ENCODE measurements at regions not wholly inside any gene's neighbourhood (a gene's known extent, or its start where the extent isn't known, plus 50 kb on each side); places are given as distances from the start of the nearest gene placed in this dataset.

DNA sequence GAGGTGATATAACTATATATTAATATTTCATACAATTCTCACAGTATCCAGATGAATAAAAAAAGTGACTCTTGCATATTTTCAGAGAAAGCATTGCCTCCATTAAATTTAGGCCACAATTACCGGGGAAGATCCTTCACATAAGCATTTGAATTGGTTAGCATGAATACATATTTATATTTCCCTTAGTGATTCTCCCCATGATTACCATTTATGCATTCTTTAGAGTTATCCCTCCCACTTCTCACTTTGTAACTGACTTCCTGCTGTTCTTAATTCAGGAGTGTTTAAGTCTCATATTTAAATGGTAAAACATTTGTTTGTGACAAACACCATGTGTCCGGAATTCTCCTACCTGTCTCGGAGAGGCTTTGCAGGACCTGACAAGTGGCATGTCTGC is 523.4 kb downstream of the CCDC85A start:
- intact Hi-C loops (cut with micrococcal nuclease): no loop called here

- intact Hi-C loops (cut with micrococcal nuclease): no loop called here
Measured at GRCh38 chr2:56707650-56708049, 523.9 kb downstream of the CCDC85A start.

DNA sequence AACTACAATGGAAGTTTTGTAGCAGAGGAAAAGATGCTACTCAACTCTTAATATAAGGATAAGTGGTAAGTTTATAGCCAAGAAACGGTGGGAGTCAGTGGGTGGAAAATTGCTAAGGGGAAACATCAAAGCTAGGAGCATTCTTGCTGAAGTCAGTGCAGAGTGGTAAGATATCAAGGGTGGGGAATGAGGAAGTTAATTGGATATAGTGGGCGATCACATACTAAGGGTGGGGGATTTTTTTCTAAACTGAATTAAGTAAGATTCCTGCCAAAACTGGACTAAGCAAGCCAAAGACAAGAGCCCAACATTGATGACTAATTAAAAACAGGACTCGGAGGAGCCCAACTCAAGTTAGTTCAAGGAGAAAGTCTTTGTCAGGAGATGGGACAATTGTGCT is 525.4 kb downstream of the CCDC85A start:
- intact Hi-C loops (cut with micrococcal nuclease): no loop called here

GRCh38 chr2:56713161-56713676 is 529.4 kb downstream of the CCDC85A start:
- intact Hi-C loops (cut with micrococcal nuclease): no loop called here

- intact Hi-C loops (cut with micrococcal nuclease): no loop called here
Measured at GRCh38 chr2:56713978-56714377, 530.2 kb downstream of the CCDC85A start.

DNA sequence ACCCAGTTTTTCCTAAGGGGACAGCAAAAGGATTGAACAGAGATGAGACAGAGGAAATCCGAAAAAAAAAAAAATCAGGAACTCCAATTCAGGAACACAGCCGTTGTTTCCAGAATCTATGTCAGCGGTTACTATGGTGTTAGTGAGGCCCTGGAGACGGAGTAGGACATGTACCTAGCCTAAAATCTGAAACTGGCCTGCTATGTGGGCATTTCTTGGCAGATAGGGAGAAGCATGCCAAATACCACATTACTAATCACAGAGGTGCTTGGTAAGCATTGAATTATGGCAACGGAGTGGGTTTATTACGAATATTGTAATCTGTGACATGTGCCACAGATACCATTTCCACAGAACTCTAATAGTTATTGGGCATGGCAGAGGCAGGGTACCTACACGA is 530.6 kb downstream of the CCDC85A start:
- intact Hi-C loops (cut with micrococcal nuclease): no loop called here

GRCh38 chr2:56715683-56716082 is 531.9 kb downstream of the CCDC85A start:
- intact Hi-C loops (cut with micrococcal nuclease): no loop called here

GRCh38 chr2:56718413-56718812 is 534.6 kb downstream of the CCDC85A start:
- intact Hi-C loops (cut with micrococcal nuclease): no loop called here

- intact Hi-C loops (cut with micrococcal nuclease): no loop called here
Measured at GRCh38 chr2:56729212-56729611, 545.4 kb downstream of the CCDC85A start.

DNA sequence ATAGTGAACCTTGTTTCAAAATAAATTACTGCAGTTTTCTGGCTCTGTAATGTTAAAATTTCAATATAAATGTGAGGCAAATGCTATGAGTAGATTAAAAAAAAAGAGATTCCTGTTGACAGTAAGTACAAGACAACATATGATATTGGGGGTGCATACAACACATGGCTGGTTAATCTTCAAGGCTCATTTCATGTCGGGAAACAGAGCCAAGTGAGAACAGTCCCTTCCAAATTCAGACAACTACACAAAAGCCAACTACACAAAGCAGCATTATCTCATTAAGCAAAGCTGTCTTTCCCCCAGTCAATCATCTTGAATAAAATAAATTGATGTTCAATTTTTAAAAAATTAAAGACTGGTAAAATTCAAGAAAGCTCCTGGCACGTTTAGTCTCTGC is 549.2 kb downstream of the CCDC85A start:
- intact Hi-C loops (cut with micrococcal nuclease): no loop called here

DNA sequence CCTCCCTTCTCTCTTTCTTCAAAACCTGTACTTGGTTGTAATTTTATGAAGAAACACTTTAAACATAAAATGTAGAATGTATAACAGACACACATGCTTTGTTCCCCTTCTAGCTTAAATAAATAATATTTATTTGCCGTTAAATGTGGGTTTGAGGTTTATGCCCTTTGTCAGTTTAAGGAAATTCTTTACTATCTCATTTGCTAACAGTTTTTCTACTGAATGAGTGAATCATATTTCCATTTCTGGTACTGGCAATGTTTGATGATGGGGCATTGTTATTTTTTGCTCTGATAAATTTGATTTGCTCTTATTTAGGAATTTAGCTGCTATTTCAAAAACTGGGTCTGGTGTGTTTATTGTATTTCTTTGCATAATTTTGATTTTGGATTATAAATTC is 555.6 kb downstream of the CCDC85A start:
- intact Hi-C loops (cut with micrococcal nuclease): no loop called here

DNA sequence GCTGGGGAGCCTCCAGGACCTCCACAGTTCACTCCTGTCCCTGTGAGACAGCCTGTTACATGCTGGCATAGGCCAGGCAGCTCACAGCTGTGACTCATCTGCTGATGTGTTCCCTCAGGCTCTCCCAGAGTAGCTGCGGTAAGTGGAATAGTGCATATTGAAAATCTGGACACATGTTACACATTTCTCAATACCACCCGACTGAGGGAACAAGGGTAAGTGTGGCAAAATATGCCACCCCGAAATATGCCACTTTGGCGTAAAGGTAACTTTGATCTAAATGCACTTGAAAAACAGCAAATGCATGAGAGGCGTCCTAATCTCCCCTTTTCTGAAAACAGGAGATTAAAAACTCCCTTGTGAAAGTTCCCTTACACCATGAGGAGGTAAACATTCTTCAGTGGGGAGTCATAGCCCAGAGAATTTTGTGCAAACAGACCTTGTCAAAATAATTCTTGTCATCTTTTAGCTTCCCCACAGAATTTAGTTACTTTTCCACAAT is 557.9 kb downstream of the CCDC85A start:
- intact Hi-C loops (cut with micrococcal nuclease): no loop called here

GRCh38 chr2:56743807-56744206 is 560.0 kb downstream of the CCDC85A start:
- intact Hi-C loops (cut with micrococcal nuclease): no loop called here

DNA sequence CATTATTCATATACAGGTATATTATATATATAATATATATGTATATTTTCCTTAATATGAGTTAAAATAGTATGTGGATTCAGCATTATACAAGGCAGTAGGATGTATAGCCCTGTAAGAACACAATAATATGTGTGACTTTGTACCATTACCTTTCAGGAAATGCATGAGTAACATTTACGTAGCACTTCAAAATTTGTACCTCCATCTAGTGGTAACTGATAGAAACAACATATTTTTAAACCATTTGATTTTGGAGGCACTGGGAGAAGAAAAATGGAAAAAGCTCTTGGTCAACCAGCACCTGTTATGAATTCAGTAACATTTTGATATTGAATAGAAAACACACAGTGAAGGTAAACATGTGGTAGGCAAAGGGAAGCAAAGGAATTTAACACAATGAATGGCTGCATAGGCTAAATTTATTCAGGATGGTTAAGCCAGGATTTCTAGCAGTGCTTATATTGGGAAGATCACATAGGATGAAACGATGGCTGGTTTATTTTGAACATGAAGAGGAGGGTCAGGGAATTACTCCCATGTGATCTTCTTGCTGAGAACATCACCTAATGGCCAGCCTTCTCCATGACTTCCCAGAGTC is 565.5 kb downstream of the CCDC85A start:
- intact Hi-C loops (cut with micrococcal nuclease): loop anchor here (2.0 kb wide), 1 partner anchor 566 kb away; the partner anchor contains the start of gene CCDC85A

DNA sequence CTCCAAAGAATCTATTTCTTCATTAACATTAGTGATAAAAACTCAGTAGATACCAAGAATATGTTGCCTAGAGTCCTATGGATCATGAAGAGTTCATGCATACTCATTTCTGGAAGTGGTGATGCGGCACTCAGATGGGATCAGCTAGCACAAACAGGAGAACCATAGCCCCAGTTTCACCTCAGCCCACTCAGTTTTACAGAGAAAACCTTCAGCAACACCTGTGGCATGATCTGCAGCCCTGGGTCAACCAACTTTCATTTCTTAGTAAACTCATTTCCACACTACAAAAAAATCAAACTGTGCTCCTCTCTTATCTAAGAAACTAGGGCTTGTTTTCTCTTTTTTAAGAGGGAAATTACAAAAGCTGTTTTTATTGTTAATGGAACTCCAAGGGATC is 569.4 kb downstream of the CCDC85A start:
- intact Hi-C loops (cut with micrococcal nuclease): no loop called here

- intact Hi-C loops (cut with micrococcal nuclease): no loop called here
Measured at GRCh38 chr2:56754066-56754615, 570.4 kb downstream of the CCDC85A start.

- intact Hi-C loops (cut with micrococcal nuclease): no loop called here
Measured at GRCh38 chr2:56754627-56755026, 570.8 kb downstream of the CCDC85A start.

DNA sequence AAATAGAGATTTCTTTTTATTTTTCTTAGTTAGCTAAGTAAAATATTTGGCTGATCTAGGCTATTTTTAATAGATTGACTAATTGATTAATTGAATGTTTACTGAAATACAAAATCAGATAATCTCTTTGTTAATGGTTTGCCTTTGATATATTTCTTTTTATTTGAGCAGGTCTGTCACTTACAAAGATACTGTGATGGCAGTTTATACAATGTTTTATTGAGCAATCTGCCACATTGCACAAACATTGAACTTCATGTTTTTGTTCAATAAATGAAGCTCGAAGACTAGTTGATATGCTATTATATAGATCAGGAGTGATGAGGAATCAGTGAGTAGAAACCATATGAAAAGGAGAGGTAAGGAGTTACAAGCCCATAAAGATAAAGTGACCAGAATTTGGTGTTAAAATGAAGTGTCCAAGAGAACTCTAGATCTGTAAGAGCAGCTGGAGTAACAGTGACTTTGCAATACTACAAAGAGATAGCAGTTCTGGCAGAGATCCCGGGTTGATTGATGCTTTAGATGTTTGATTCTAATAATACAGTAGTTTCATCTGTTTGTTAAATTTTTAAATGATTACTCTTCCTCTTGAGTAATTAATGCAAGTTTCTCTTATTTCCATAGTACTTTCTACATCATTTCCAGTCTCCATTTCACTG is 574.2 kb downstream of the CCDC85A start:
- intact Hi-C loops (cut with micrococcal nuclease): no loop called here

GRCh38 chr2:56763683-56764082 is 579.9 kb downstream of the CCDC85A start:
- intact Hi-C loops (cut with micrococcal nuclease): no loop called here

DNA sequence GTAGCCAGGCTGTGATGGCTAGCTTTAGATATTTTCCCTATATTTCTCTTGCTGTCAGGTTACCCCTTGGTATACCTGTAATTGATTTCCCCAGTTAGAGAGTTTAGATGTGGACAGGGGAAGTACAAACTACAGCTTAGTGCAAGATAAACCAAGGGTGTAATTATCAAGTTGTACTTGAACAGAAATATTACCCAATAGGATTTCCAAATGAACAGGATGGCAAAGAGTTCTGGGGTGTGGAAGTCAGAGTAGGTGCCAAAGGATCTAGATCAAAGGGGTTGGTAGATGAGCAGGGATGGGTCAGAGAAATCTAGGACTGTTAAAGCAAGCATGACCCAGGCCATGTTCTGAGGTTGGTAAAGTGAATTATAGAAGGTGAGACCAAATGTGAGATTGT is 585.2 kb downstream of the CCDC85A start:
- intact Hi-C loops (cut with micrococcal nuclease): no loop called here

GRCh38 chr2:56770490-56770889 is 586.7 kb downstream of the CCDC85A start:
- intact Hi-C loops (cut with micrococcal nuclease): no loop called here

- intact Hi-C loops (cut with micrococcal nuclease): no loop called here
Measured at GRCh38 chr2:56784046-56784445, 600.3 kb downstream of the CCDC85A start.

GRCh38 chr2:56801214-56801613 is 617.4 kb downstream of the CCDC85A start:
- intact Hi-C loops (cut with micrococcal nuclease): no loop called here
